ENCODE measurements at regions not wholly inside any gene's neighbourhood (a gene's known extent, or its start where the extent isn't known, plus 50 kb on each side); places are given as distances from the start of the nearest gene placed in this dataset.

DNA sequence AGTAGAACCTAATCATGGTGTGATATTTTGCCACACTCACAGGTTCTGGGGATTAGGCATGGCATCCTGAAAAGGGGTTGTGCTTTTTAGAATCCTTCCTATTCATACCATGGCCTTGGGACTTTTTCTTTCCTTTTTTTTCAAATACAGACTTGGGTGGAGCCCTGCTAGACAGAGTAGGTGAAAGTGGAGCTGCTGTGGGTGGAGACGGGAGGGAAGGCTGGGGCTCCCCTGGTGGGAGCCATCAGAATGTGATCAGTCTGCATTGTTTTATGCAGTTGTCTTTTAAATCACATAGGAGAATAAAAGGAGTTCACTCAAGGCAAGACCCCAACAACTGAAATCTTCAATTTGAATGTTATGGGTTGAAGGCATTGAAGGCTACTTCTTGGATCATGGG lies 130.2 kb downstream of the VAPA start:
- DNase-seq: no peak
- no peak overlapping the region for H3K27ac ChIP-seq
- H3K9me3 ChIP-seq (replicated peaks): no peaks in the 10 kb centered on the region

DNA sequence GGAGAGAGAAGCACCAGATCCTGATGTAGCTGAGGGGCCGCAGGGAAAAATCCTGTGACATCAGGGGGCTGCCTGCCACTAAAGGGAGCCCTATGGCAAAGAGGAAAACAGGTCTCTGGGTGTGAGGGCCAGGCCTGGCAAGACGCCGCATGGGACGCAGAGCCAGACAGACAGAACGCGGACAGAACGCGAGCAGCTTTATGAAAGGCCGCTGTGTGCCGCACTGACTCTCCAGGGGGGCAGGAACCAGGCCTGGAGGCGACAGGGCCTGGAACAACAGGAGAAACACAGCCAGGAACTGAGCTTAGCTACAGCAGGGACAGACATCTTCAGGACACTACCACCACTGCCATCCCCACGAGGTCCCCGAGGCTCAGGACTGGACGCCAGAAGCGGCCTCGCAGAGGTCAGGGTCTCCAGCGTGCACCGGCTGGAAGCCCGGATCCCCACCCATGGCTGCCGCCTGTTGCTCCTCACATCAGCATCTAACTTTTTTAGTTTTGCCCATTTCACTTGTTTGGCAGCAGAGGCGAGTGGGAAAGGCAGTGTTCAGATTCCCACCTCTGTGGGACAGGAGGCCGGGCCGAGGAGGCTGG lies 131.6 kb downstream of the VAPA start:
- Histone ChIP-seq H3K4me1 (no peaks in the 10 kb centered on the region), H3K4me3 (no peak overlapping the region), H3K27ac (no peak overlapping the region), H3K9me3 (replicated peaks) (no peaks in the 10 kb centered on the region), H3K36me3 (no peaks in the 10 kb centered on the region), H3K27me3 (no peaks in the 10 kb centered on the region)
- no peak for DNase-seq

More for the DNA sequence above, 130.2 kb downstream of the VAPA start:
- Histone ChIP-seq H3K36me3 (no peaks in the 10 kb centered on the region), H3K27me3 (no peaks in the 10 kb centered on the region), H3K4me3 (no peak overlapping the region), H3K4me1 (no peaks in the 10 kb centered on the region)

- H3K4me3 ChIP-seq: no peak overlapping the region
- no peak for DNase-seq
These were observed 132.5 kb downstream of the VAPA start for GRCh38 chr18:10046178-10046807.

GRCh38 chr18:10047237-10047636 lies 133.4 kb downstream of the VAPA start:
- no peak for DNase-seq
- Histone ChIP-seq H3K36me3 (no peaks in the 10 kb centered on the region), H3K27ac (no peak overlapping the region), H3K9me3 (replicated peaks) (no peaks in the 10 kb centered on the region), H3K27me3 (no peaks in the 10 kb centered on the region), H3K4me3 (no peak overlapping the region), H3K4me1 (no peaks in the 10 kb centered on the region)

More at GRCh38 chr18:10046178-10046807, 132.5 kb downstream of the VAPA start:
- Histone ChIP-seq H3K27ac (no peak overlapping the region), H3K36me3 (no peaks in the 10 kb centered on the region), H3K9me3 (replicated peaks) (no peaks in the 10 kb centered on the region), H3K27me3 (no peaks in the 10 kb centered on the region), H3K4me1 (no peaks in the 10 kb centered on the region)

- Histone ChIP-seq H3K27ac (no peak overlapping the region), H3K36me3 (no peaks in the 10 kb centered on the region), H3K27me3 (no peaks in the 10 kb centered on the region), H3K4me1 (no peaks in the 10 kb centered on the region), H3K4me3 (no peak overlapping the region), H3K9me3 (replicated peaks) (no peaks in the 10 kb centered on the region)
- no peak for DNase-seq
These were observed 135.9 kb downstream of the VAPA start for GRCh38 chr18:10049747-10050146.

GRCh38 chr18:10050956-10051355 lies 137.1 kb downstream of the VAPA start:
- no peaks in the 10 kb centered on the region for H3K27me3 ChIP-seq
- H3K9me3 ChIP-seq (replicated peaks): no peaks in the 10 kb centered on the region
- no peaks in the 10 kb centered on the region for H3K36me3 ChIP-seq
- DNase-seq: no peak
- no peaks in the 10 kb centered on the region for H3K4me1 ChIP-seq
- H3K4me3 ChIP-seq: no peak overlapping the region
- no peak overlapping the region for H3K27ac ChIP-seq

DNA sequence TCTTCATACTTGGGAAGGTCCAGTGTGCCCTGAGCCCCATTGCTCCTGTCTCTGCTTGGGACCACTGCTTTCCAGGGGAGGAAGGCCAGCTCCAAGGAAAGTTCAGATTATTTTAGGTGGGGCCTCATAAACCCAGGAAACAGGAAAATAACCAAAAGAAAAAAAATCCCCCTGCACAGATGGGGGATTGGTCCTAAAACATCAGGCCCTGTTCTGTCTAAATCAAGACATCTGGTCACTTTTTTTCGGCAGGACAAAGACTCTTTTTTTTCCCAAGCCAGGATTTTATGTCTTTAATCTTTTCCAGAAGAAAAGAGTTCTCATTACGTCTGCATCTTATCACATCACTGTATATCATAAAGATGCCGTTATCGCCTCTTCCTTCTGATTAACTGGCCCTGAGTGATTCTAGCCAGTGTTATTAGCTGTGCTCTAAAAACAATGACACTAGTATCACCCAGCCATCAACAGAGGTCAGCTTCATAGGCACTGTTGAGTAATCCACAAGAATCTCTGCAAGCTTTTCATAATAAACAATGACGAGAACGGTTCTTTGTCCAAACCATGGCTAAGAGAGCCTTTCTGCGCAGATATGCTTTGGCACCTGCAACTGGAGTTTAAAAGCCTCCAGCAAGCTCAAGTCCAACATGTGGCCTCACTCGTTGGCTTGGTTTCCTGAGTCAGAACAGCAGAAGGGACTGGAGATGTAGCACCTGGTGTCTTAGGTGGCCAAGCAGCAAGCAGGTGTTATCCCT lies 138.2 kb downstream of the VAPA start:
- H3K4me3 ChIP-seq: no peak overlapping the region
- H3K9me3 ChIP-seq (replicated peaks): no peaks in the 10 kb centered on the region
- no peaks in the 10 kb centered on the region for H3K4me1 ChIP-seq
- H3K27ac ChIP-seq: no peak overlapping the region
- no peaks in the 10 kb centered on the region for H3K36me3 ChIP-seq
- DNase-seq: peak in 1 of 2 experiments; percentile 16
- no peaks in the 10 kb centered on the region for H3K27me3 ChIP-seq

- H3K9me3 ChIP-seq (replicated peaks): no peaks in the 10 kb centered on the region
- H3K27me3 ChIP-seq: no peaks in the 10 kb centered on the region
- H3K4me3 ChIP-seq: no peak overlapping the region
- peaks cover 2% of the 10 kb centered on the region; the same call in 1 of the 2 replicates for H3K4me1 ChIP-seq
- no peak overlapping the region for H3K27ac ChIP-seq
- DNase-seq: no peak
- no peaks in the 10 kb centered on the region for H3K36me3 ChIP-seq
These were observed 139.1 kb downstream of the VAPA start for GRCh38 chr18:10052871-10053270.

DNA sequence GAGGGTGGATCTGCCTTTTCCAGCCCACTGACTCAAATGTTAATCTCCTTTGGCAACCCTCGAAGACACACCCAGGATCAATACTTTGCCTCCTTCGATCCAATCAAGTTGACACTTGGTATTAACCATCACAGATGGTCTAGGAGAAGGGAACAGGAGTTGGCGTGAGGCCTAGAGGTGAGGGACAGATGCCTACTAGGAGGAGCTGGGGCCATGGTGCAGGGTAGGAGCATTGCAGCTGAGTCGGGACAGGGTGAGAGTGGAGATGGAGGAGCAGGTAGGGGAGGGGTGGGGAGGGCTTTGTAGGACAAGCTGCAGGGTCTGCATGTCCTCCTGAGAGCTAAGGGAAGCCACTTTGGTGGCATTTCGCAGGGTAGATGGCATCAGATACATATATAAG lies 140.0 kb downstream of the VAPA start:
- no peaks in the 10 kb centered on the region for H3K36me3 ChIP-seq
- no peak overlapping the region for H3K27ac ChIP-seq
- H3K4me1 ChIP-seq: peaks cover 6% of the 10 kb centered on the region; the same call in 1 of the 2 replicates
- no peaks in the 10 kb centered on the region for H3K27me3 ChIP-seq
- no peaks in the 10 kb centered on the region for H3K9me3 ChIP-seq (replicated peaks)
- DNase-seq: no peak
- no peak overlapping the region for H3K4me3 ChIP-seq

DNA sequence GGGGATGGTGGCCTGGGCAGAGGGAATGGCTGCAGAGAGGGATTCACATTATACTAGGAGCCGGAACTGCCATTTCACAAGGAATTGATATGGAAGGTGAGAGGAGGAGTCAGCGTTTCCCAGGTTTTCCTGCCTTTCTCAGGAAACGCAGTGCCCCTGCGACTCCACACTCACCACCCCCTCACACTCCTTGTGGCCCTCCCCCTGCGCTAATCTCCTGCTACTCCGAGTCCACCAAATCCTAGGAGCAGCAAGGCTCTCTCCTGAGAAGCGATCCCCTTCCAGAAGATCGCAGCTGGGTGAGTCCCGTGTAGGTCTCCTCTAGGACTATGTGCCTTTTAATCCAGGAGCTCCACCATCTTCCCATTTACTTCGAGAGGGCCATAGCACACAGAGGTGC lies 140.6 kb downstream of the VAPA start:
- DNase-seq: no peak
- H3K27ac ChIP-seq: no peak overlapping the region
- no peaks in the 10 kb centered on the region for H3K36me3 ChIP-seq
- H3K9me3 ChIP-seq (replicated peaks): no peaks in the 10 kb centered on the region
- no peak overlapping the region for H3K4me3 ChIP-seq
- no peaks in the 10 kb centered on the region for H3K27me3 ChIP-seq
- peaks cover 6% of the 10 kb centered on the region; the same call in 1 of the 2 replicates for H3K4me1 ChIP-seq

- Histone ChIP-seq H3K27ac (no peak overlapping the region), H3K27me3 (no peaks in the 10 kb centered on the region), H3K4me1 (peaks cover 6% of the 10 kb centered on the region; the same call in 1 of the 2 replicates), H3K36me3 (no peaks in the 10 kb centered on the region), H3K4me3 (no peak overlapping the region), H3K9me3 (replicated peaks) (no peaks in the 10 kb centered on the region)
- DNase-seq: no peak
These were observed 141.4 kb downstream of the VAPA start for GRCh38 chr18:10055125-10055750.

- no peak overlapping the region for H3K27ac ChIP-seq
- no peaks in the 10 kb centered on the region for H3K36me3 ChIP-seq
- no peaks in the 10 kb centered on the region for H3K27me3 ChIP-seq
- no peaks in the 10 kb centered on the region for H3K9me3 ChIP-seq (replicated peaks)
- H3K4me3 ChIP-seq: no peak overlapping the region
- no peak for DNase-seq
- peaks cover 6% of the 10 kb centered on the region; the same call in 1 of the 2 replicates for H3K4me1 ChIP-seq
These were observed 142.7 kb downstream of the VAPA start for GRCh38 chr18:10056506-10056905.

DNA sequence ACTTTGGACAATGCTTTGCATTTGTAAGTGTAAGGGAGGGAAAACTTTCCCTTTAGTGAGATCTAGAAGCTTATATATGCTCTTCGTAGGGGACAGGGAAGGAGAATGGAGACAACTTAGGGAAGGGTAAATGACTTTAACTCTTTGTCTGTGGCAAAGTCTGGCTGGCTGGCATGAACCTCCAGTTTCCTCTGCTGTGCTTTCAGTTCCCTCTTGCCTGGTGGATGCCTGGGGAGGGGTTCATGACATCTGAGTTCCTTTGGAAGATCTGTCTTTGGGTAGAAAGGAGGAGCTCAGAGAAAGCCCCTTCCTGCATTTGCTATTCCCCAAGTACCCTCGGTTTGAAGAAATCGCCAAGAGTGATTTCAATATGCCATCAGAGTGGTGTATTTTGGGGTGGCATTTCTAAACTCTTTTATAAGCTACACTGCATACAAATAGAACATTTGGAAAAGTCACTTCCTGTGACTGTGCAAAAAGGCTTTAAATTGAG lies 143.6 kb downstream of the VAPA start:
- H3K27ac ChIP-seq: no peak overlapping the region
- DNase-seq: no peak
- H3K36me3 ChIP-seq: no peaks in the 10 kb centered on the region
- no peaks in the 10 kb centered on the region for H3K27me3 ChIP-seq
- no peaks in the 10 kb centered on the region for H3K9me3 ChIP-seq (replicated peaks)
- peaks cover 9% of the 10 kb centered on the region; the same call in 1 of the 2 replicates for H3K4me1 ChIP-seq
- no peak overlapping the region for H3K4me3 ChIP-seq

DNA sequence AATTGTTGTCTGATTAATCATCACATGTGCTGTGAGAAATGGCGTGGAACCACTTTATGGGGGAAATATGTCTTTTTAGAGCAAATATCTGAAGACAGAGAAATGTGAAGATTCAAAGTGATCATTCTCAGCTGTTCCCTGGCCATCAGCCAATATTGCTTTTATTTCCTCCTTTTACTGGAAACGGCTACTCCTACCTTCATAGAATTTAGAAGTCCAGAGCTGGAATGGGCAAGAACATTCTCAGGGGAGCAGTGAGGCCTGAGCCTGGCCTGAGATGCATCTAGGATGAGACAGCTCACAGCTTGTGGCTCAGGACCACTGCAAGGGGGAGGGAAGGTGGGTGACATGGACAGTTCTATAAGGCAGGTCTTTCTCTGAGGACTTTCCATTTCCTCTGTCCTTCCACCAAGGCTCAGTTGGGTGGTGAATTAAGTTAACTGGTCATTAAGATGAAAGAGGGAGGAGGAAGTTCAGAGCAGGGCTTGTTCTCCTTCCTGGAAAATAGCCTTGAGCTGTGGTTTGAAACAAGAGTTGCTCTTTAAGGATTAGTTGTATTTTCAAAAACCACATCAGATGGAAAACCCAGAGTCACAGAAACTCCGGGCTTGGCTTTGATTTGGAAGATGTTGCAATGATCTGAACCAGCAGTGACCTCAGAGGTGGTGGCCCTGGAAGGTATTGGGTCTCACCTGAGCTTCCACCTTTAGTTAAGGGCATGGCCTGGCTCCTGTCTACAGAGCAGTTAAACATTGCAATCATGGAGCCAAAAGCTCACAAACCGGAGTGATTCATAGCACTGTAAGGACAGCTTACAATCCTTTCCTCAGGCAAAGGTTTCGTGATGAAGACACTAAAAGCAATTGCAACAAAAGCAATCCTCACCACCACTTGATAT lies 144.3 kb downstream of the VAPA start:
- Histone ChIP-seq H3K4me1 (peaks cover 9% of the 10 kb centered on the region; the same call in 1 of the 2 replicates), H3K27ac (no peak overlapping the region), H3K27me3 (no peaks in the 10 kb centered on the region), H3K9me3 (replicated peaks) (no peaks in the 10 kb centered on the region), H3K36me3 (no peaks in the 10 kb centered on the region), H3K4me3 (no peak overlapping the region)
- no peak for DNase-seq
